PC-9 (cell line): ENCODE measurements at regions not wholly inside any gene's neighbourhood (a gene's known extent, or its start where the extent isn't known, plus 50 kb on each side); places are given as distances from the start of the nearest gene placed in this dataset.

Experiments used
- CTCF ChIP-seq: fragments of 200-600 bp; sonication (generic); conservative IDR thresholded peaks from 2 replicates; pipeline ENCODE4 v1.6.1; 2017; ENCODE audit warnings: mixed run types, antibody characterized with exemption, mild to moderate bottlenecking, moderate library complexity
- EZH2 ChIP-seq: fragments of 200-600 bp; sonication (generic); IDR thresholded peaks from 2 replicates; pipeline ENCODE4 v1.8.0; 2017; ENCODE audit warnings: antibody characterized with exemption, low read depth

- TF ChIP-seq CTCF (no peak), EZH2 (no peak)
These were observed 420.6 kb downstream of the MED10 start for GRCh38 chr5:5957737-5958136.
